PC-9 (cell line): ENCODE measurements at regions not wholly inside any gene's neighbourhood (a gene's known extent, or its start where the extent isn't known, plus 50 kb on each side); places are given as distances from the start of the nearest gene placed in this dataset.

ENCODE experiments used
- BruUV-seq: library from RNA; stranded (reverse); fragments of 400-500 nt; replicated peaks from 2 replicates; lab custom pipeline; 2021; lab: Mats Ljungman, UMichigan
- CTCF ChIA-PET: fragments of 300-600 bp; sonication (Branson Sonifier 250); formaldehyde crosslinking; loops from one replicate; lab custom pipeline; 2022; ENCODE audit warnings: antibody characterized with exemption; lab: Charles Lee
- POLR2A ChIA-PET: fragments of 300-600 bp; sonication (Branson Sonifier 250); formaldehyde crosslinking; loops from one replicate; lab custom pipeline; 2022; ENCODE audit warnings: antibody characterized with exemption; ENCODE audit not compliant: unreplicated experiment; lab: Charles Lee
- DNase-seq, 2 experiments: peaks; one replicate each; pipeline versions ENCODE4 v3.0.0 to v3.0.0-alpha.2; 2015 to 2022; ENCODE audit warnings: mixed read lengths in 1 of 2
- H2AFZ ChIP-seq: fragments of 200-600 bp; sonication (generic); 2 replicates; pipeline ENCODE4 v1.8.1; 2017; ENCODE audit warnings: antibody characterized with exemption
- H3F3A ChIP-seq: fragments of 200-600 bp; sonication (generic); 2 replicates; pipeline ENCODE4 v1.8.1; 2017; ENCODE audit warnings: antibody characterized with exemption, mild to moderate bottlenecking, low read depth; ENCODE audit not compliant: insufficient read depth
- H3K27ac ChIP-seq: fragments of 200-600 bp; sonication (generic); 2 replicates; pipeline ENCODE4 v1.6.1; 2016; ENCODE audit warnings: mixed run types
- H3K27me3 ChIP-seq: fragments of 200-600 bp; sonication (generic); 2 replicates; pipeline ENCODE4 v1.6.1; 2016; ENCODE audit warnings: low read depth, mixed run types; ENCODE audit not compliant: insufficient read depth
- H3K36me3 ChIP-seq: fragments of 200-600 bp; sonication (generic); 2 replicates; pipeline ENCODE4 v1.6.1; 2016; ENCODE audit warnings: low read depth, mixed run types
- H3K4me1 ChIP-seq: fragments of 200-600 bp; sonication (generic); replicated peaks from 2 replicates; pipeline ENCODE4 v1.6.1; 2016; ENCODE audit warnings: mixed run types; ENCODE audit not compliant: insufficient read depth
- H3K4me2 ChIP-seq: fragments of 200-600 bp; sonication (generic); 2 replicates; pipeline ENCODE4 v1.6.1; 2017; ENCODE audit warnings: mixed run types
- H3K4me3 ChIP-seq: fragments of 200-600 bp; sonication (generic); 2 replicates; pipeline ENCODE4 v1.6.1; 2016; ENCODE audit warnings: mixed run types
- H3K79me2 ChIP-seq: fragments of 200-600 bp; sonication (generic); 2 replicates; pipeline ENCODE4 v1.6.1; 2017; ENCODE audit warnings: low read depth, mixed run types
- H3K9me2 ChIP-seq: fragments of 200-600 bp; sonication (generic); 2 replicates; pipeline ENCODE4 v1.8.1; 2017; ENCODE audit warnings: mild to moderate bottlenecking; ENCODE audit not compliant: insufficient read depth
- H3K9me3 ChIP-seq: fragments of 200-600 bp; sonication (generic); 2 replicates; pipeline ENCODE4 v1.8.1; 2016; ENCODE audit warnings: low read depth; ENCODE audit not compliant: insufficient read depth
- H4K20me1 ChIP-seq: fragments of 200-600 bp; sonication (generic); 2 replicates; pipeline ENCODE4 v1.8.1; 2017; ENCODE audit not compliant: insufficient read depth
- CTCF ChIP-seq: fragments of 200-600 bp; sonication (generic); conservative IDR thresholded peaks from 2 replicates; pipeline ENCODE4 v1.6.1; 2017; ENCODE audit warnings: mixed run types, antibody characterized with exemption, mild to moderate bottlenecking, moderate library complexity
- EZH2 ChIP-seq: fragments of 200-600 bp; sonication (generic); IDR thresholded peaks from 2 replicates; pipeline ENCODE4 v1.8.0; 2017; ENCODE audit warnings: antibody characterized with exemption, low read depth
- intact Hi-C: fragments of 100-400 bp; cut with micrococcal nuclease; formaldehyde crosslinking; loops from one replicate; pipeline ENCODE4 v1.10.0; 2022; ENCODE audit not compliant: unreplicated experiment

GRCh38 chr2:187875261-187876141 is 321.3 kb upstream of the TFPI start:
- no peaks in the 10 kb centered on the region for H3K4me1 ChIP-seq
- no peaks in the 10 kb centered on the region for H3F3A ChIP-seq
- H3K27ac ChIP-seq = no peak overlapping the region
- no peaks in the 10 kb centered on the region for H3K27me3 ChIP-seq
- no peak overlapping the region for H3K4me2 ChIP-seq
- no peak overlapping the region for H3K4me3 ChIP-seq
- H3K9me3 ChIP-seq = no peaks in the 10 kb centered on the region
- no peaks in the 10 kb centered on the region for H3K36me3 ChIP-seq
- TF ChIP-seq CTCF (no peak), EZH2 (no peak)
- no peaks in the 10 kb centered on the region for H3K79me2 ChIP-seq
- DNase-seq = no peak
- no peaks in the 10 kb centered on the region for H4K20me1 ChIP-seq
- peaks cover 3% of the 10 kb centered on the region; the same call in 1 of the 2 replicates for H3K9me2 ChIP-seq
- CTCF ChIA-PET = no interaction called here
- intact Hi-C loops = no loop called here
- no peak overlapping the region for H2AFZ ChIP-seq
- POLR2A ChIA-PET = no interaction called here
- no TSS peak for BruUV-seq

GRCh38 chr2:187876554-187876953 is 322.3 kb upstream of the TFPI start:
- intact Hi-C loops = no loop called here
- Histone ChIP-seq H3K79me2 (no peaks in the 10 kb centered on the region), H3K36me3 (no peaks in the 10 kb centered on the region), H3K4me1 (no peaks in the 10 kb centered on the region), H4K20me1 (no peaks in the 10 kb centered on the region), H3K9me2 (peaks cover 3% of the 10 kb centered on the region; the same call in 1 of the 2 replicates), H3K27me3 (no peaks in the 10 kb centered on the region), H3F3A (no peaks in the 10 kb centered on the region), H2AFZ (no peak overlapping the region), H3K27ac (no peak overlapping the region), H3K9me3 (no peaks in the 10 kb centered on the region), H3K4me2 (no peak overlapping the region), H3K4me3 (no peak overlapping the region)
- TF ChIP-seq EZH2 = no peak
- TF ChIP-seq CTCF = no peak
- DNase-seq = no peak
- no TSS peak for BruUV-seq
- POLR2A ChIA-PET = no interaction called here
- CTCF ChIA-PET = no interaction called here

- no peak for TF ChIP-seq CTCF
- TF ChIP-seq EZH2 = no peak
- Histone ChIP-seq H2AFZ (no peak overlapping the region), H3K4me2 (no peak overlapping the region), H3K9me2 (peaks cover 3% of the 10 kb centered on the region; the same call in 1 of the 2 replicates), H3K4me3 (no peak overlapping the region), H3K9me3 (no peaks in the 10 kb centered on the region), H3K79me2 (no peaks in the 10 kb centered on the region), H3F3A (no peaks in the 10 kb centered on the region), H3K36me3 (no peaks in the 10 kb centered on the region), H4K20me1 (no peaks in the 10 kb centered on the region), H3K27me3 (no peaks in the 10 kb centered on the region), H3K4me1 (no peaks in the 10 kb centered on the region), H3K27ac (no peak overlapping the region)
- CTCF ChIA-PET = no interaction called here
- DNase-seq = no peak
- POLR2A ChIA-PET = no interaction called here
- intact Hi-C loops = no loop called here
- no TSS peak for BruUV-seq
Observed at GRCh38 chr2:187877391-187877790, 323.2 kb upstream of the TFPI start.
